GM12864 (cell line): ENCODE measurements at regions not wholly inside any gene's neighbourhood (a gene's known extent, or its start where the extent isn't known, plus 50 kb on each side); places are given as distances from the start of the nearest gene placed in this dataset.

Source experiments
- DNase-seq: peaks from one replicate; pipeline ENCODE4 v3.0.0-alpha.2; 2011; ENCODE audit warnings: low read depth
- H3K4me3 ChIP-seq: 2 replicates; pipeline ENCODE4 v1.5.1; 2011; ENCODE audit warnings: mild to moderate bottlenecking, low read depth, low read length, control low read depth
- CTCF ChIP-seq: IDR thresholded peaks from 2 replicates; pipeline ENCODE4 v1.5.1; 2011; ENCODE audit warnings: low read depth, mild to moderate bottlenecking, moderate library complexity, low read length, control low read depth, inconsistent platforms; ENCODE audit errors: missing control alignments

- H3K4me3 ChIP-seq = no peak overlapping the region
- no peak for DNase-seq
- no peak for TF ChIP-seq CTCF
Observed at GRCh38 chr18:60599267-60599666, 226.7 kb upstream of the MC4R start.

GRCh38 chr18:60599995-60600394 is 227.4 kb upstream of the MC4R start:
- TF ChIP-seq CTCF = no peak
- DNase-seq = no peak
- H3K4me3 ChIP-seq = no peak overlapping the region

- no peak for DNase-seq
- no peak overlapping the region for H3K4me3 ChIP-seq
- TF ChIP-seq CTCF = no peak
Observed at GRCh38 chr18:60601249-60601648, 228.7 kb upstream of the MC4R start.

- DNase-seq = no peak
- TF ChIP-seq CTCF = no peak
- no peak overlapping the region for H3K4me3 ChIP-seq
Observed at GRCh38 chr18:60623331-60623730, 250.8 kb upstream of the MC4R start.

- H3K4me3 ChIP-seq = no peak overlapping the region
- TF ChIP-seq CTCF = no peak
- DNase-seq = no peak
Observed at GRCh38 chr18:60624207-60624606, 251.6 kb upstream of the MC4R start.

- no peak for DNase-seq
- TF ChIP-seq CTCF = no peak
- no peak overlapping the region for H3K4me3 ChIP-seq
Observed at GRCh38 chr18:60639836-60640235, 267.3 kb upstream of the MC4R start.

GRCh38 chr18:60643009-60643408 is 270.4 kb upstream of the MC4R start:
- no peak for DNase-seq
- TF ChIP-seq CTCF = no peak
- H3K4me3 ChIP-seq = no peak overlapping the region
